ENCODE measurements at regions not wholly inside any gene's neighbourhood (a gene's known extent, or its start where the extent isn't known, plus 50 kb on each side); places are given as distances from the start of the nearest gene placed in this dataset.

DNA sequence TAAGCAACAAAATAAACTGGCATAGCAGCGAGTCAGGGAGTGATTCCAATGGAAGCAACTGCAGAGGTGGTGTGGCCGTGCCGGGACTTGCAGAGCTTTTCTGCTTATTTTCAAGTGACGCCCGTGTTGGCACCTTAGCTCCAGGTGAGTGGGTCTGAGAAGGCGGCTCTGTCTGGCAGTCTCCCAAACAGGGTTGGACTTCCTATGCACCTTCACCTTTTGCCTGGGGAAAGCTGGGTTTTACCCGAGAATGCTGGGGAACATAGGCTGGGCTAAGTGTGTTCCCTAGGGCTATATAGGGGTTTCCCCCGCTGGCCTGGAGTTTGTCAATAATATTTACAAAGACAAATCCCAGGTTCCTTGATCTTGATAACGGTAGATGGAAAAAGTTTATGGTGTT, 179.9 kb upstream of the TBL1XR1 start:
- TF ChIP-seq, protein P1, sequence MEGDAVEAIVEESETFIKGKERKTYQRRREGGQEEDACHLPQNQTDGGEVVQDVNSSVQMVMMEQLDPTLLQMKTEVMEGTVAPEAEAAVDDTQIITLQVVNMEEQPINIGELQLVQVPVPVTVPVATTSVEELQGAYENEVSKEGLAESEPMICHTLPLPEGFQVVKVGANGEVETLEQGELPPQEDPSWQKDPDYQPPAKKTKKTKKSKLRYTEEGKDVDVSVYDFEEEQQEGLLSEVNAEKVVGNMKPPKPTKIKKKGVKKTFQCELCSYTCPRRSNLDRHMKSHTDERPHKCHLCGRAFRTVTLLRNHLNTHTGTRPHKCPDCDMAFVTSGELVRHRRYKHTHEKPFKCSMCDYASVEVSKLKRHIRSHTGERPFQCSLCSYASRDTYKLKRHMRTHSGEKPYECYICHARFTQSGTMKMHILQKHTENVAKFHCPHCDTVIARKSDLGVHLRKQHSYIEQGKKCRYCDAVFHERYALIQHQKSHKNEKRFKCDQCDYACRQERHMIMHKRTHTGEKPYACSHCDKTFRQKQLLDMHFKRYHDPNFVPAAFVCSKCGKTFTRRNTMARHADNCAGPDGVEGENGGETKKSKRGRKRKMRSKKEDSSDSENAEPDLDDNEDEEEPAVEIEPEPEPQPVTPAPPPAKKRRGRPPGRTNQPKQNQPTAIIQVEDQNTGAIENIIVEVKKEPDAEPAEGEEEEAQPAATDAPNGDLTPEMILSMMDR (IDR thresholded peaks at IDR 0.05): no peak
- H3K27me3 ChIP-seq: no peaks in the 10 kb centered on the region
- H3K27ac ChIP-seq: no peak overlapping the region
- no peak overlapping the region for H3K4me3 ChIP-seq
- no peaks in the 10 kb centered on the region for H3K4me1 ChIP-seq
- H3K36me3 ChIP-seq: no peaks in the 10 kb centered on the region
- intact Hi-C loops (cut with DNase I): no loop called here
- no peak for DNase-seq (ENCODE audit: low spot score in 2 of 2)
- H3K9me3 ChIP-seq: peaks cover 0 to 10% of the 10 kb centered on the region in 2 donors

DNA sequence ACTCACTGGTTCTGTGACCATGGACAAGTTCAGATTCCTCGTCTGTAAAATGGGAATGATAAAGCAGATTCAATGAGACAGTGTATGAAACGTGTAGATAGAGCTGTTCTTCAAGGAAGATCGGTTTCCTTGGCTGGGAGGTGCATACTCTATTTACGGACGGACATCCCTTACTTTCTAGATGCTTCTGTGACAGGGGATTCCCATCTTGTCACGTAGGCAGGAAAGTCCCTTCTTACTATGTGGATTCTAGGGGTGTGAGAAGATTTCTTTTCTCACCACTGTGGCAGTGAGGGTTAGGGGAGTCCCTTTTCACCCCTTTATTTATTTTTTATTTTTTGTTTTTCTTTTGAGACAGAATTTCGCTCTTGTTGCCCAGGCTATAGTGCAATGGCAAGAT, 180.9 kb upstream of the TBL1XR1 start:
- no peak overlapping the region for H3K4me3 ChIP-seq
- H3K4me1 ChIP-seq: no peaks in the 10 kb centered on the region
- H3K27ac ChIP-seq: no peak overlapping the region
- peaks cover 0 to 10% of the 10 kb centered on the region in 2 donors for H3K9me3 ChIP-seq
- intact Hi-C loops (cut with DNase I): no loop called here
- H3K27me3 ChIP-seq: no peaks in the 10 kb centered on the region
- DNase-seq (ENCODE audit: low spot score in 2 of 2): no peak
- TF ChIP-seq, protein P1 (IDR thresholded peaks at IDR 0.05): no peak
- no peaks in the 10 kb centered on the region for H3K36me3 ChIP-seq

DNA sequence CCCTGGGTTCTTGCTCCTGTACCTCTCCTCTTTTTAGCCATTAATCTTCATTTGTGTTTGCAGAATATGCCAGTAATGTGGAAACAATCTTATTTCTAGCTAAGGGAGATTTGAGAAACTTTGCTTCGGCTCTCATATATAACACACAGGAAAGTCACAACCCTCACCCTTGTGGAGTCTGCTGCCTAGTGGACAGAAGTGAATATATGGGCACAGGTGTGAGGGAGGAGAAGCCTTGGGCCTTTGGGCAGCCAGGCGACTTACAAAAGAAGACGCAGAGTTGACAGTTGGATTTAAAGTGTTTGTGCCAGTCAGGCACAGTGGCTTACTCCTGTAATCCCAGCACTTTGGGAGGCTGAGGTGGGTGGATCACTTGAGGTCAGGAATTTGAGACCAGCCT, 181.8 kb upstream of the TBL1XR1 start:
- Histone ChIP-seq H3K4me3 (no peak overlapping the region), H3K36me3 (no peaks in the 10 kb centered on the region), H3K27me3 (no peaks in the 10 kb centered on the region), H3K27ac (no peak overlapping the region), H3K4me1 (no peaks in the 10 kb centered on the region), H3K9me3 (peaks cover 0 to 10% of the 10 kb centered on the region in 2 donors)
- TF ChIP-seq, protein P1 (IDR thresholded peaks at IDR 0.05): no peak
- DNase-seq (ENCODE audit: low spot score in 2 of 2): no peak
- intact Hi-C loops (cut with DNase I): no loop called here

DNA sequence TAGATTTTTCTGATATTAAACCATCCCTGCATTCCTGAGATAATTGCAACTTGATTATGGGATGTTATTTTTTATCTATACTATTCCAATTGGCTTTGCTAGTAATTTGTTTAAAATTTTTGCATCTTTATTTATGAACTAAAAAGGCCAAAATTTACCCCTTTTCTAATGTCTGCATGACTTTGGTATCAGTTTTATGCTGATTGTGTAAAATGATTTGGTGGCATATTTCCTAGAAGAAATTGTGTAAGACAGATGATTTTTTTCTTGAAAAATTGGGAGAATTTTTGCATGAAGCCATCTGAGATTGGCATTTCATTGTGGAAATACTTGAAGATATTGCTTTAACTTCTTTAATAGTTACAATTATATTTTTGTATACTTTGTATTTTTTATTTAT, 183.8 kb upstream of the TBL1XR1 start:
- no peaks in the 10 kb centered on the region for H3K27me3 ChIP-seq
- DNase-seq (ENCODE audit: low spot score in 2 of 2): no peak
- intact Hi-C loops (cut with DNase I): no loop called here
- no peak overlapping the region for H3K27ac ChIP-seq
- H3K4me3 ChIP-seq: no peak overlapping the region
- peaks cover 0 to 10% of the 10 kb centered on the region in 2 donors for H3K9me3 ChIP-seq
- H3K4me1 ChIP-seq: no peaks in the 10 kb centered on the region
- TF ChIP-seq, protein P1 (IDR thresholded peaks at IDR 0.05): no peak
- no peaks in the 10 kb centered on the region for H3K36me3 ChIP-seq

DNA sequence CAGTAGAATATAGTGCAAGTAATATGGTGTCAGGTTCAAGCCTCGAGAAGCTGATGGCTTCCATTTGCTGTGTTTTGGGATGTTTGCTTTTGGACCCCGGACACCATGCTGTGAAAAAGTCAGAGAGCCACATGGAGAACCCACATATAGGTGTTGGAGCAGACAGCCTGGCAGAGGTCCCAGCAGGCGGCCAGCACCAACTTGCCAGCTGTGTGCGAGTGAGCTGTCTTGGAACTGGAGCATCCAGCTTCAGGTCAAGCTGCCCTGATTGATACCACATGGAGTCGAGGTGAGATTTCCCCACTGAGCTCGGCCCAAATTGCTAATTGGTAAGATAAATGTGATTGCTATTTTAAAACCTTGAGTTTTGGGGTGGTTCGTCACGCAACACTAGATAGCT, 185.7 kb upstream of the TBL1XR1 start:
- intact Hi-C loops (cut with DNase I): no loop called here
- H3K4me3 ChIP-seq: no peak overlapping the region
- H3K36me3 ChIP-seq: no peaks in the 10 kb centered on the region
- peaks cover 0 to 10% of the 10 kb centered on the region in 2 donors for H3K9me3 ChIP-seq
- H3K27ac ChIP-seq: no peak overlapping the region
- H3K4me1 ChIP-seq: no peaks in the 10 kb centered on the region
- no peaks in the 10 kb centered on the region for H3K27me3 ChIP-seq
- TF ChIP-seq, protein P1 (IDR thresholded peaks at IDR 0.05): no peak
- DNase-seq (ENCODE audit: low spot score in 2 of 2): no peak

DNA sequence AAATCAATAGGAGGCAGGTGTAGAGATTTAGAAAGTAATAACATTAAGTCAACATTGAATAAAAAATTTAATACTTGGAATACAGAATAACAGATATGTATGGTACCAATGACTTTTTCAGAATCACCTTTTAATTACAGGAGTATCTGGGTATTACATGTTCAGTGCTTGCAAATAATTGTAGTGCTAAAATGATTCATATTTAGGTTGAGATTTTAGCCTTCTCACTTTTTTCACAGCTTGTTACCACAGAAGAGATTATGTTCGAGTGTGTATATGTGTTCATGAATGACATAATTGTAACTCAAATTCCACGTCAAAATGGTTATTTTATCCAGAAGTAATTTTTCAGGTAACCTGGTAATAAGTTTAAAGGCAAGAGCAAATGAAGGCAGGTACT, 187.9 kb upstream of the TBL1XR1 start:
- Histone ChIP-seq H3K4me3 (no peak overlapping the region), H3K27me3 (no peaks in the 10 kb centered on the region), H3K27ac (no peak overlapping the region), H3K4me1 (no peaks in the 10 kb centered on the region), H3K9me3 (peaks cover 0 to 10% of the 10 kb centered on the region in 2 donors), H3K36me3 (no peaks in the 10 kb centered on the region)
- intact Hi-C loops (cut with DNase I): no loop called here
- TF ChIP-seq, protein P1 (IDR thresholded peaks at IDR 0.05): no peak
- DNase-seq (ENCODE audit: low spot score in 2 of 2): no peak

Measured in ascending aorta (tissue), 2 donors.